GM19467 (cell line): ENCODE measurements at regions not wholly inside any gene's neighbourhood (a gene's known extent, or its start where the extent isn't known, plus 50 kb on each side); places are given as distances from the start of the nearest gene placed in this dataset.
"Not testable (repeated sequence)": the region's sequence is repeated elsewhere in the genome, so short reads cannot be mapped to it uniquely, and the experiment has no call there.

Experiments
- ATAC-seq: cut with Tn5 transposase; IDR thresholded peaks from one replicate; pipeline ENCODE4 v1.9.1; 2021; ENCODE audit warnings: mild to moderate bottlenecking, moderate library complexity; ENCODE audit not compliant: unreplicated experiment

DNA sequence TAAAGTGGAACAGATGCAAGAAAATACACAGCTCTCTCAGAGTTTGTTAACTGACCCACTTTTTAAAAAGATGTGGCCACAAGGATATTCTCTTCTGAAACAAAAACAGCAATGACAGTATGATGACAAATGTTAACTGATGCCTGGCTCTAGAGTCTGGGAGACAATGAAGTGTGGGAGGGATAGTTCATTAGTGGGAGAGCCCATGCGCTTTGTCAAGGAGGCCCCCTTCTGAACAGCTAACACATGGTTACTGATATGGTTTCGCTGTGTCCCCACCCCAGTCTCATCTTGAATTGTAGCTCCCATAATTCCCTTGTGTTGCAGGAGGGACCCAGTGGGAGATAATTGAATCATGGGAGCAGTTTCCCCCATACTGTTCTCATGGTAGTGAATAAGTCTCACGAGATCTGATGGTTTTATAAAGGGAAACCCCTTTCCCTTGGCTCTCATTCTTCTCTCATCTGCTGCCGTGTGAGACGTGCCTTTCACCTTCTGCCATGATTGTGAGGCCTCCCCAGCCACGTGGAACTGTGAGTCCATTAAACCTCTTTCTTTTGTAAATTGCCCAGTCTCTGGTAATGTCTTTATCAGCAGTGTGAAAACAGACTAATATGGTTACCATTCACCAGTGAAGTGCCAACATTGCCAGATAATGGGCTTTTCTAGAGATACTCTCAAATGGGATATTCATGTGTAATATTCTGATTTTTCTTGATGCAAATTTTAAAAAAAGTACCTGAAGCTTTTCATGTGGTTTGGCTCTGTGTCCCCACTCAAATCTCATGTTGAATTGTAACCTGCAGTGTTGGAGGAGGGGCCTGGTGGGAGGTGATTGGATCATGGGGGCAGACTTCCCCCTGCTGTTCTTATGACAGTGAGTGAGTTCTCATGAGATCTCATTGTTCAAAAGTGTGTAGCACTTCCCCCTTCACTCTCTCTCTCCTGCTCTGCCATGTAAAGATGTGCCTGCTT is 435.8 kb downstream of the SHISA9 start:
- ATAC-seq: not testable (repeated sequence)

GRCh38 chr16:13338044-13338443 is 436.6 kb downstream of the SHISA9 start:
- no peak for ATAC-seq

GRCh38 chr16:13342675-13343074 is 441.3 kb downstream of the SHISA9 start:
- ATAC-seq: no peak

DNA sequence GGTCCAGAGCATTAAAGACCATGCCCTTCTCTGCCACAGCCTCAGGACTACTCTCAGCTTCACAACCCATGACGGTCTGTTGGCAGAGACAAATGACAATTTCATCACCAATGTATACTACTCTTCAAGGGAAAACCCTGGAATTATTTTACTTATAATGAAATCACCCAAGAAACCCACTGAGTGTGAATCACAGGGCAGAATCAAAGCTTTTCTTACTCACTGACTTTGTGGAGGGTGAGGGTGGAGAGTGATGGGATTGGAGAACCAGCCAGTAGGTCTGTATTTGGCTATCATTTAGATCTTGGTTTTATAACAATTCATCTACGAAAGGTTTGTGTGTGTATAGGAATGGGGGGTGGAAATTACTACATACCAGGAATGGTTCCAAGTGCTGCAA is 442.6 kb downstream of the SHISA9 start:
- no peak for ATAC-seq

GRCh38 chr16:13348416-13348815 is 447.0 kb downstream of the SHISA9 start:
- ATAC-seq: no peak

DNA sequence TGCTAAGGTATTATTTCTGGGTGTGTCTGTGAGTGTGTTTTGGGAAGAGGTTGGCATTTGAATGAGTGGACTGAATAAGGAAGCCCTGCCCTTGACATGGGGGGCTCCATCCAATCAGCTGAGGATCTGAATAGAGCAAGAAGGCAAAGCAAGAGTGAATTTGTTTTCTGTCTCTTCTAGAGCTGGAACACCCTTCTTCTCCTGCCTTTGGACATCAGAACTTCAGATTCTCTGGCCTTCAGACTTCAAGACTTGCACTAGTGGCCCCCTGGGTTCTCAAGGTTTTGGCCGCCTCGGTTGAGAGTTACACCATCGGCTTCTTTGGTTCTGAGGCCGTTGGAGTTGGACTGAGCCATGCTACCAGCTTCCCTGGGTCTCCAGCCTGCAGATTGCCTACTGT is 448.6 kb downstream of the SHISA9 start:
- ATAC-seq: no peak

- ATAC-seq: no peak
These were observed 449.8 kb downstream of the SHISA9 start for GRCh38 chr16:13351181-13351580.

GRCh38 chr16:13351601-13352217 is 450.3 kb downstream of the SHISA9 start:
- ATAC-seq: no peak

DNA sequence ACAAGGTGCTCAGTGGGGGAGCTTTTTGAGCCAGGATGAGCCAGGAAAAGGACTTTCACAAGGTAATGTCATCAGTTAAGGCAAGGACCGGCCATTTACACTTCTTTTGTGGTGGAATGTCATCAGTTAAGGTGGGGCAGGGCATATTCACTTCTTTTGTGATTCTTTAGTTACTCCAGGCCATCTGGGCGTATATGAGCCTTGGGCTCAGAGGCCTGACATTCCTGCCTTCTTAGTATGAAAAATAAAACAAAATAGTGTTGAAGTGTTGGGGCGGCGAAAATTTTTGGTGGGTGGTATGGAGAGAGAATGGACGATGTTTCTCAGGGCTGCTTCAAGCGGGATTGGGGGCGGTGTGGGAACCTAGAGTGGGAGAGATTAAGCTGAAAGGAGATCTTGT is 451.4 kb downstream of the SHISA9 start:
- not testable (repeated sequence) for ATAC-seq

- not testable (repeated sequence) for ATAC-seq
These were observed 456.4 kb downstream of the SHISA9 start for GRCh38 chr16:13357842-13358241.

DNA sequence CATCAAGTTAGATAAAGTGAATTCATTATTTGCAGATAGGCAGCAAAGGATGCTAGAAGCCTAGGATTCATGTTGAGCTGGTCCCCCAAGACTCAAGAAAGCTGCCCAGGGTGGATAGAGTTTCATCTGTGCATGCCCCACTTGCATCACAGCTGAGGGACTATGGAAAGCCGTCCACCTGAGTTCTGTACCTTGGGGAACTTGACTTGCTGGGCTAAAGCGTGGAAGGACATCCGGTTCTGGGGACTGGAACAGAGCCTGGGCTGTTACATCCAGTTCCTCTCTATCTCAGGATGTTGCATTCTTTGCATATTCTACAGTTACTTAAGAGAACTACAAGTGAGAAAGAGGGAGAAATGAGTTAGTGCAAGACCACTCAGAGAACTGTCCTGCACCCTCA is 458.4 kb downstream of the SHISA9 start:
- no peak for ATAC-seq

GRCh38 chr16:13372421-13372820 is 471.0 kb downstream of the SHISA9 start:
- ATAC-seq: no peak

DNA sequence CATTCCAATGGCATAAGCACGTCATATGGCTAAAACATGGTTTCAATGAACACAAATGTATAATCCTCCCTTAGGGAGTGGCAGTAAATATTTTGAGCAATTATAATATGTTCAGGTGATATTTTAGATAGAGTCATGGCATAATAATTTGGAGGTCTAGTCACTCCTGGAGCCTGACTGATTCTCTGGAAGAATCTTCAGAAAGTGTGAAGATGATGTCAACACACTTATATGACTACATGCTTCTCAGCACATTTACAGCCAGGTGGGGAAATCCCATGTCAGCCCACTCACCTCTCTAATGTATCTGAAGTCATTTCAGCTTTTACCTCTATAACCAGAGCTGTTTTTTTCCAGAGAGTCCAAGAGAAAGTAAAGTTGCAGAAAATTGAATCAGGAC is 474.8 kb downstream of the SHISA9 start:
- no peak for ATAC-seq

GRCh38 chr16:13377143-13377542 is 475.7 kb downstream of the SHISA9 start:
- ATAC-seq: no peak

DNA sequence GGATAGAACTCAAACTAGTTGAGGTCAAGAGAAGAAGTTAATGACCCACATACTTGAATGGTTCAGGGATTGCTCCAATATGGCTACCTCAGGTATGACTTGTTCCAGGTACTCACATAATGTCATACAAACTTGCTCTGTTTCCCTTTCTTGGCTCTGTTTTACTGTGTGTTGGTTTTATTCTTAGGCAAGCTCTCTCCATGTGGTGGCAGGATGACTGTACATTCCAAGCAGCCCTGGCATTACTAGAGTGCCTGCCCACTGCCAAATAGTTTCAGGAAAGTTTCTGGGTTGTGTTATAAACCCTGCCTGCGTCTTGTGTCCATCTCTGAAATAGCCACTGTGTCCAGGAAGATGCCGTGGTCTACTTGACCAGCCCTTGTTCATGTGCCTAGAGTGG is 476.8 kb downstream of the SHISA9 start:
- no peak for ATAC-seq

- ATAC-seq: no peak
These were observed 477.9 kb downstream of the SHISA9 start for GRCh38 chr16:13379266-13379665.

- ATAC-seq: not testable (repeated sequence)
These were observed 484.0 kb downstream of the SHISA9 start for GRCh38 chr16:13385156-13386040.

DNA sequence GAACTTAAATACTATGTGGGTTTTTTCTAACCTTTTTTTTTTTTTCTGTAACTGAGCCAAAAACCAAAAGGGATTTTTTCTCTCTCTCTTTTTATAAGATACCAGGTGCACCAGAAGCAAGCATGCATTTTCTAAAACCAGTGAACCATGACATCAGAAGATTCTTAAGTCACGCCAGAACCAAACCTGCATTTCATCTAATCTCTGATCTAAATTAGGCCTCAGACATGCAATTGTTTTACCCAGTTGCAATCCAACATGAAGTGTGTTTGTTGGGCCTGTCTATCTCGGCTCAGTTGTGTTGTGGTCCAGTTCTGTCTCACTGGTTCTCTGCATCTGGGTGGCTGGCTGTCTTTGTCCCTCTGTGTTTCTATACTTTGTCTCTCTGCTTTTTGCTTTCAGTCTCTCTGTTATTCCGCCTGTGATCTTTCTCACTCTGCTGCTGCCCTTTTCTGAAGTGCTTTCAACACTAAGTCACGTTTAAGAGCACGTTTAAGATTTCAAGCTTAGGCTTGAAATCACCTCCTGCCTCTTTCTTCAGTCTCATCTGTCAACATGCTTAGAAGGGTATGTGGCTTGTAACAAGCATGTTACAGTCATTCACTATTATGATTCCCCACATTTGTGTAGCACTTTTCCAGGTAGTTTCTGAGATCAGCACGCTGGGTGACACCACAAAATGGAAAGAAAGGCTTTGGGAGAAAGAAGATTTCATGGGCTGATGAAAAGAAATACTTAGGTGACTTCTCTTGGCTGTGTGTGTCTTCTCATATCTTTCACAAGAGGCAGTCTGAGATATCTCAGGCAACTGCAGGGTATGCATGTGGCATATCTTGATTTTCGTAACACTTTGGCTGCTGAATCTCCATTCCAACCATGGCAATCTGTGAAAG is 488.9 kb downstream of the SHISA9 start:
- ATAC-seq: no peak

DNA sequence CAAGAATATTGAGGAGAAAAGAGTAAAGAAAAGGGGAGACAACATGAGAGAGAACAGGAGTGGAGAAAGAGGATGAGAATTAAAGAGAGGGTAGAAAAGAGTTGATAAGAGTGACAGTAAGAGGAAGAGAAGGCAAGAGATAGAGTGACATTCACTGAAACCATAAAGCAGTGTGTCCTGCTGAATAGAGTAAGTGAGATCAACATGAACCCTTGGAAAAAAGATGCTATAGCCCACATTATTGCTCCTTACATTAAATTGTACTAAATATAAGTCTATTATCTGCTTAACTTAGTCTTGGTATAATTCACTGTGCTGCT is 489.5 kb downstream of the SHISA9 start:
- ATAC-seq: no peak

- ATAC-seq: no peak
These were observed 489.9 kb downstream of the SHISA9 start for GRCh38 chr16:13391337-13391736.
